ENCODE measurements at regions not wholly inside any gene's neighbourhood (a gene's known extent, or its start where the extent isn't known, plus 50 kb on each side); places are given as distances from the start of the nearest gene placed in this dataset.

DNA sequence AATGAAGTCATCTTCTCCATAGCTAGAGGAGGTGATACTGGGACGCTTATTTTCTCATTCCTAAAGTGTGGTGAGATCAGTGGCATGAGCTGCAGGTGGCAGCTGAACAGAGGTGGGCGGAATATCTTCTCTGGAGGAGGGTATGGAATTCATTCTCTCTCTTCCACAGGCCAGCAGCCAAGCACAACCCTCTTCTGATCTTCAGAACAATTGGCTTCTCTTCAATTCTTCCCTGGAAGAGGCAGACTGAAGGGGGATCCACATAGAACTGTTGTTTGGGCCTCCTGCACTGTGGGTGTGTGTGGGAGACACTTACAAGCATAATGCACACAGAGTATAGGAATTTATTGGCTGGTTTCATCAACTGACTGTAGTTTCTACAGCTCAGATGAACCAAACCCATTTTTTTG is 180.4 kb upstream of the RASGEF1B start:
- TF ChIP-seq CTCF (IDR thresholded peaks at IDR 0.05; ENCODE audit: poor library complexity, severe bottlenecking) (no peak), REST (IDR thresholded peaks at IDR 0.05; ENCODE audit: borderline replicate concordance) (no peak), MXI1 (conservative IDR thresholded peaks at IDR 0.05; ENCODE audit: poor library complexity, severe bottlenecking) (no peak), TAF1 (IDR thresholded peaks at IDR 0.05; ENCODE audit: low read depth) (no peak), EP300 (conservative IDR thresholded peaks at IDR 0.05; ENCODE audit: poor library complexity, severe bottlenecking) (no peak), SMC3 (conservative IDR thresholded peaks at IDR 0.05; ENCODE audit: poor library complexity) (no peak), POLR2AphosphoS5 (IDR thresholded peaks at IDR 0.05) (no peak), RAD21 (conservative IDR thresholded peaks at IDR 0.05) (no peak), EZH2 (IDR thresholded peaks at IDR 0.05; ENCODE audit: borderline replicate concordance, insufficient read depth, low read length, poor library complexity, severe bottlenecking) (no peak)
- H3K4me2 ChIP-seq (ENCODE audit: low read length) = no peak overlapping the region
- no peaks in the 10 kb centered on the region for H4K20me1 ChIP-seq (ENCODE audit: insufficient read depth)
- H3K27ac ChIP-seq (ENCODE audit: low read length) = no peak overlapping the region
- H3K4me3 ChIP-seq (ENCODE audit: low read length) = no peak overlapping the region
- no peaks in the 10 kb centered on the region for H3F3A ChIP-seq (ENCODE audit: insufficient read depth, low read length, poor library complexity, severe bottlenecking)
- no peaks in the 10 kb centered on the region for H3K9me3 ChIP-seq (ENCODE audit: low read length)
- no peak overlapping the region for H3K9ac ChIP-seq (ENCODE audit: low read length)
- no peaks in the 10 kb centered on the region for H3K36me3 ChIP-seq (ENCODE audit: insufficient read depth, low read length)
- H3K9me2 ChIP-seq (ENCODE audit: insufficient read depth, low read length) = no peaks in the 10 kb centered on the region
- no peak overlapping the region for H2AFZ ChIP-seq (ENCODE audit: low read depth, low read length)
- H3K79me2 ChIP-seq (replicated peaks; ENCODE audit: insufficient read depth, low read length) = no peaks in the 10 kb centered on the region
- H3K27me3 ChIP-seq (ENCODE audit: insufficient read depth, low read depth, low read length) = no peaks in the 10 kb centered on the region

DNA sequence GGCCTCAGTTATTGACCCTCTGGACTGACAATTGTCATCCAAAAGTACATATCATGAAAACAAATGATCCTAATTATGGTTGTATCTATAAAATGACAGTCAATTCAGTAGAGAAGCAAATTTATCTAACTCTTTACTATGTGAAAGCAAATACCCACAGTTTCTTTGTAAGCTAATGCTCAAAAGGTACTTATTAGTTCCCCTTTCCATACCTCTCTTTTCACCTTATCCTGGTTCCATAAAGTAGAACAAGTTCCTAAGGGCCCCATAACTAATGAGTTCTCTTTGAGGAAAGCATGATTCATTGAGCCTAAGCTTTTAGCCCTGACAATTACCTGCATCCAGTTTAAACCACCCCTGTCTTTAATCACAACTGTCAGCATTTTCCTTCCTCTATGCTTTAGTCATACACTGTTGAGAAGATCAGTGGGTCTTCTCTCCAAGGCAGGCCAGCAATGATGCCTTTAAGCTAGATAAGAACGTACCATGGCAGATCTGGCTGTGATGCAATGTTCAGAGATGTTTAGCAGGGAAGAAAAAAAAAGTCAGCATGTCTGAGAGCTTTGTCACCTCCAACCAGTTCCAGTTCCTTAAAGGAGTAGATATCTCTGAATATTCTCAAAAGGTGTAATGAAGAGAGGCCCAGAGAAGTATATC is 179.7 kb upstream of the RASGEF1B start:
- H3K4me2 ChIP-seq (ENCODE audit: low read length) = no peak overlapping the region
- H3K27ac ChIP-seq (ENCODE audit: low read length) = no peak overlapping the region
- no peaks in the 10 kb centered on the region for H3K79me2 ChIP-seq (replicated peaks; ENCODE audit: insufficient read depth, low read length)
- no peaks in the 10 kb centered on the region for H3K36me3 ChIP-seq (ENCODE audit: insufficient read depth, low read length)
- H3K27me3 ChIP-seq (ENCODE audit: insufficient read depth, low read depth, low read length) = no peaks in the 10 kb centered on the region
- no peaks in the 10 kb centered on the region for H3F3A ChIP-seq (ENCODE audit: insufficient read depth, low read length, poor library complexity, severe bottlenecking)
- no peak overlapping the region for H3K9ac ChIP-seq (ENCODE audit: low read length)
- no peaks in the 10 kb centered on the region for H4K20me1 ChIP-seq (ENCODE audit: insufficient read depth)
- H2AFZ ChIP-seq (ENCODE audit: low read depth, low read length) = no peak overlapping the region
- TF ChIP-seq CTCF (IDR thresholded peaks at IDR 0.05; ENCODE audit: poor library complexity, severe bottlenecking) (no peak), MXI1 (conservative IDR thresholded peaks at IDR 0.05; ENCODE audit: poor library complexity, severe bottlenecking) (no peak), TAF1 (IDR thresholded peaks at IDR 0.05; ENCODE audit: low read depth) (no peak), RAD21 (conservative IDR thresholded peaks at IDR 0.05) (no peak), POLR2AphosphoS5 (IDR thresholded peaks at IDR 0.05) (no peak), EZH2 (IDR thresholded peaks at IDR 0.05; ENCODE audit: borderline replicate concordance, insufficient read depth, low read length, poor library complexity, severe bottlenecking) (no peak), SMC3 (conservative IDR thresholded peaks at IDR 0.05; ENCODE audit: poor library complexity) (no peak), REST (IDR thresholded peaks at IDR 0.05; ENCODE audit: borderline replicate concordance) (no peak), EP300 (conservative IDR thresholded peaks at IDR 0.05; ENCODE audit: poor library complexity, severe bottlenecking) (no peak)
- no peaks in the 10 kb centered on the region for H3K9me3 ChIP-seq (ENCODE audit: low read length)
- no peak overlapping the region for H3K4me3 ChIP-seq (ENCODE audit: low read length)
- H3K9me2 ChIP-seq (ENCODE audit: insufficient read depth, low read length) = no peaks in the 10 kb centered on the region
